Mesendoderm (in vitro differentiated cells): ENCODE measurements at regions not wholly inside any gene's neighbourhood (a gene's known extent, or its start where the extent isn't known, plus 50 kb on each side); places are given as distances from the start of the nearest gene placed in this dataset.

Experiments
- DNase-seq: peaks from one replicate; pipeline ENCODE4 v3.0.0; 2013
- H2AK5ac ChIP-seq: 2 replicates; pipeline ENCODE4 v1.6.1; 2013; ENCODE audit warnings: low read length, inconsistent platforms
- H2BK120ac ChIP-seq: 2 replicates; pipeline ENCODE4 v1.6.1; 2013; ENCODE audit warnings: low read depth, mild to moderate bottlenecking, low read length, moderate library complexity, mixed read lengths
- H2BK15ac ChIP-seq: replicated peaks from 2 replicates; pipeline ENCODE4 v1.6.1; 2013; ENCODE audit warnings: low read depth, mild to moderate bottlenecking, moderate library complexity
- H2BK5ac ChIP-seq: 2 replicates; pipeline ENCODE4 v1.6.1; 2013; ENCODE audit warnings: low read length, inconsistent platforms
- H3K18ac ChIP-seq: 2 replicates; pipeline ENCODE4 v1.6.1; 2013; ENCODE audit warnings: mild to moderate bottlenecking, low read length, mixed read lengths
- H3K23ac ChIP-seq: one replicate; pipeline ENCODE4 v1.6.1; 2013; ENCODE audit warnings: low read length
- H3K27ac ChIP-seq: 2 replicates; pipeline ENCODE4 v1.5.1; 2013; ENCODE audit warnings: low read depth, mild to moderate bottlenecking, inconsistent platforms, low read length, moderate library complexity
- H3K27me3 ChIP-seq: 2 replicates; pipeline ENCODE4 v1.6.1; 2013; ENCODE audit warnings: low read length, control low read depth, mild to moderate bottlenecking, inconsistent platforms; ENCODE audit not compliant: insufficient read depth, poor library complexity
- H3K36me3 ChIP-seq: 2 replicates; pipeline ENCODE4 v1.6.1; 2013; ENCODE audit warnings: low read length, inconsistent platforms; ENCODE audit not compliant: control insufficient read depth, insufficient read depth
- H3K4ac ChIP-seq: one replicate; pipeline ENCODE4 v1.6.1; 2013; ENCODE audit warnings: low read depth, mild to moderate bottlenecking, low read length, moderate library complexity
- H3K4me1 ChIP-seq: 2 replicates; pipeline ENCODE4 v1.6.1; 2013; ENCODE audit warnings: low read depth, low read length, inconsistent platforms; ENCODE audit not compliant: control insufficient read depth
- H3K4me2 ChIP-seq: 2 replicates; pipeline ENCODE4 v1.6.1; 2013; ENCODE audit warnings: low read length
- H3K4me3 ChIP-seq: 2 replicates; pipeline ENCODE4 v1.5.1; 2013; ENCODE audit warnings: mild to moderate bottlenecking, low read length
- H3K56ac ChIP-seq: one replicate; pipeline ENCODE4 v1.6.1; 2013; ENCODE audit warnings: low read length
- H3K79me1 ChIP-seq: 2 replicates; pipeline ENCODE4 v1.6.1; 2013; ENCODE audit warnings: low read length, inconsistent platforms
- H3K79me2 ChIP-seq: 2 replicates; pipeline ENCODE4 v1.6.1; 2013; ENCODE audit warnings: mild to moderate bottlenecking, low read length; ENCODE audit not compliant: control insufficient read depth, insufficient read depth
- H3K9ac ChIP-seq: 2 replicates; pipeline ENCODE4 v1.6.1; 2013; ENCODE audit warnings: low read length, inconsistent platforms
- H4K5ac ChIP-seq: one replicate; pipeline ENCODE4 v1.6.1; 2013; ENCODE audit warnings: low read length
- H4K8ac ChIP-seq: one replicate; pipeline ENCODE4 v1.6.1; 2013; ENCODE audit warnings: low read depth, mild to moderate bottlenecking, control low read depth, low read length, moderate library complexity
- WGBS: extraction: QIAGEN DNeasy Blood & Tissue Kit; methylation state at CpG from one replicate; pipeline ENCODE4 v1.1.7; 2013; ENCODE audit warnings: low lambda C conversion rate, missing lambda C conversion rate; ENCODE audit not compliant: insufficient coverage; ENCODE audit errors: extremely low coverage; 5-methylcytosine and 5-hydroxymethylcytosine counted together

GRCh38 chr2:236512267-236512666, 57.4 kb upstream of the ACKR3 start:
- no peak overlapping the region for H2BK120ac ChIP-seq
- no peak overlapping the region for H3K4me3 ChIP-seq
- no peak overlapping the region for H2BK15ac ChIP-seq
- WGBS, result no CpG with 5 or more reads among the region's 5 CpGs
- no peak overlapping the region for H2AK5ac ChIP-seq
- no peaks in the 10 kb centered on the region for H3K79me1 ChIP-seq
- H2BK5ac ChIP-seq, result no peak overlapping the region
- H3K23ac ChIP-seq, result no peak overlapping the region
- H3K4ac ChIP-seq, result no peak overlapping the region
- no peak overlapping the region for H4K8ac ChIP-seq
- no peak overlapping the region for H3K56ac ChIP-seq
- no peak overlapping the region for H3K4me2 ChIP-seq
- no peaks in the 10 kb centered on the region for H3K4me1 ChIP-seq
- DNase-seq, result no peak
- no peaks in the 10 kb centered on the region for H3K36me3 ChIP-seq
- no peaks in the 10 kb centered on the region for H3K79me2 ChIP-seq
- no peaks in the 10 kb centered on the region for H3K27me3 ChIP-seq
- H4K5ac ChIP-seq, result no peak overlapping the region
- H3K9ac ChIP-seq, result no peak overlapping the region
- no peak overlapping the region for H3K27ac ChIP-seq
- H3K18ac ChIP-seq, result no peak overlapping the region

- Histone ChIP-seq H3K4me1 (no peaks in the 10 kb centered on the region), H2AK5ac (no peak overlapping the region), H3K4me2 (no peak overlapping the region), H3K79me2 (no peaks in the 10 kb centered on the region), H4K5ac (no peak overlapping the region), H3K27me3 (no peaks in the 10 kb centered on the region), H4K8ac (no peak overlapping the region), H3K4ac (no peak overlapping the region), H2BK5ac (no peak overlapping the region), H3K4me3 (no peak overlapping the region), H3K23ac (no peak overlapping the region), H3K79me1 (no peaks in the 10 kb centered on the region), H2BK120ac (no peak overlapping the region), H3K18ac (no peak overlapping the region), H3K27ac (no peak overlapping the region), H3K56ac (peak overlapping the region; percentile 50), H2BK15ac (no peak overlapping the region), H3K36me3 (no peaks in the 10 kb centered on the region), H3K9ac (no peak overlapping the region)
- no CpG with 5 or more reads among the region's 7 CpGs for WGBS
- DNase-seq, result peak; percentile 71
These were observed 56.7 kb upstream of the ACKR3 start for GRCh38 chr2:236512902-236513435.

- Histone ChIP-seq H3K4me2 (no peak overlapping the region), H2AK5ac (no peak overlapping the region), H3K4me1 (no peaks in the 10 kb centered on the region), H3K79me1 (no peaks in the 10 kb centered on the region), H3K27me3 (no peaks in the 10 kb centered on the region), H2BK120ac (no peak overlapping the region), H3K27ac (no peak overlapping the region), H2BK15ac (no peak overlapping the region), H3K79me2 (no peaks in the 10 kb centered on the region), H3K23ac (no peak overlapping the region), H3K9ac (no peak overlapping the region), H3K36me3 (no peaks in the 10 kb centered on the region), H3K18ac (no peak overlapping the region), H3K4me3 (no peak overlapping the region), H4K5ac (no peak overlapping the region), H4K8ac (no peak overlapping the region), H2BK5ac (no peak overlapping the region), H3K56ac (no peak overlapping the region), H3K4ac (no peak overlapping the region)
- DNase-seq, result no peak
- WGBS, result no CpG with 5 or more reads among the region's 8 CpGs
These were observed 55.7 kb upstream of the ACKR3 start for GRCh38 chr2:236513956-236514355.

- Histone ChIP-seq H3K23ac (no peak overlapping the region), H3K79me1 (no peaks in the 10 kb centered on the region), H3K79me2 (no peaks in the 10 kb centered on the region), H3K4ac (no peak overlapping the region), H3K27ac (no peak overlapping the region), H2AK5ac (no peak overlapping the region), H4K5ac (no peak overlapping the region), H3K27me3 (no peaks in the 10 kb centered on the region), H2BK15ac (no peak overlapping the region), H3K4me1 (no peaks in the 10 kb centered on the region), H3K36me3 (no peaks in the 10 kb centered on the region), H4K8ac (no peak overlapping the region), H3K56ac (no peak overlapping the region), H3K18ac (no peak overlapping the region), H2BK5ac (no peak overlapping the region), H3K4me3 (no peak overlapping the region), H2BK120ac (no peak overlapping the region), H3K4me2 (no peak overlapping the region), H3K9ac (no peak overlapping the region)
- WGBS, result no CpG with 5 or more reads among the region's 6 CpGs
- DNase-seq, result no peak
These were observed 52.9 kb upstream of the ACKR3 start for GRCh38 chr2:236516708-236517107.

DNA sequence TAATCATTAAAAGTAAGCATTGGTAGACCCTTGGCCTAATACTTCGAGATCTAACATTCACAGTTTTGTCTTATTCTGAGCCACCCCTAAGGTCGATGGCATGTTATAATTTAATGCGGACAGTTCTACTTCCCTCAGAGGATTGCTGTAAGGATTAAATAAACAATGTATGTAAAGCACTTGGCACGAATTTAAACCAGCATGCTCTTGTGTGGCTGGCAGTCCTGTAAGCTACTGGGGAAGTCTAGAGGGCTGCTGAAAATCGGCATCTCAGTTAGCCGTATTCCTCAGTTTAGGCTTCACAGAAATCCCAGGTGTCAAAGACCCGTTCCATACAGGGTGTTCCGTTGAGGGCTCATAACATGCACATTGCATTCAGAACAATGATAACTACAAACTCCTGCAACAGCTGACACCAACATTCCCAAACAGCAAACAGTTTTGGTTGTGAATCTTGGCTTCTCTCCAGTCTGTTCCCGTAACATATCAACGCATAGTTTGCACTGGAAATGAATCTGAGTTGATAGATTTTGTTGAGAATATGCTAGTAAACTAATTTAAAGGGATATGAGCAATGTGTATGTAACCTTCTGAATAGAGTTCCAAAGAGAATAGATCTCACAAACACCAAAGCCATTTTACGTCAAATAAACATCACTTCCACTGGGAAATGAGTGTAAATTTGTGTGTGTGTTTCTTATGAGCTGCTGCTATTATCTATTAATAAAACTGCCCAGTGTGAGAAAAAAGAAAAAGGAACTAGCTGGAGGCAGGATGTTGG, 52.2 kb upstream of the ACKR3 start:
- Histone ChIP-seq H3K79me2 (no peaks in the 10 kb centered on the region), H2BK15ac (no peak overlapping the region), H4K5ac (no peak overlapping the region), H3K9ac (no peak overlapping the region), H2BK120ac (no peak overlapping the region), H3K4me2 (no peak overlapping the region), H3K27ac (no peak overlapping the region), H2AK5ac (no peak overlapping the region), H3K4ac (no peak overlapping the region), H3K79me1 (no peaks in the 10 kb centered on the region), H2BK5ac (no peak overlapping the region), H3K36me3 (no peaks in the 10 kb centered on the region), H3K23ac (no peak overlapping the region), H3K4me1 (no peaks in the 10 kb centered on the region), H3K4me3 (no peak overlapping the region), H3K27me3 (no peaks in the 10 kb centered on the region), H3K18ac (no peak overlapping the region), H4K8ac (no peak overlapping the region), H3K56ac (no peak overlapping the region)
- no CpG with 5 or more reads among the region's 11 CpGs for WGBS
- DNase-seq, result no peak
